Ishikawa (cell line): ENCODE measurements at regions not wholly inside any gene's neighbourhood (a gene's known extent, or its start where the extent isn't known, plus 50 kb on each side); places are given as distances from the start of the nearest gene placed in this dataset.

ENCODE experiments used
- CEBPB ChIP-seq: IDR thresholded peaks from 2 replicates; pipeline ENCODE4 v1.6.1; 2012
- CREB1 ChIP-seq: IDR thresholded peaks from 2 replicates; pipeline ENCODE4 v1.6.1; 2012; ENCODE audit warnings: low read depth
- EGR1 ChIP-seq: IDR thresholded peaks from 2 replicates; pipeline ENCODE4 v1.6.1; 2012
- EP300 ChIP-seq: IDR thresholded peaks from 2 replicates; pipeline ENCODE4 v1.6.1; 2012; ENCODE audit warnings: borderline replicate concordance
- FOXM1 ChIP-seq: IDR thresholded peaks from 2 replicates; pipeline ENCODE4 v1.6.1; 2012; ENCODE audit warnings: low read depth, borderline replicate concordance
- MAX ChIP-seq: IDR thresholded peaks from 2 replicates; pipeline ENCODE4 v1.6.1; 2012
- NFIC ChIP-seq: IDR thresholded peaks from 2 replicates; pipeline ENCODE4 v1.6.1; 2012
- RAD21 ChIP-seq: IDR thresholded peaks from 2 replicates; pipeline ENCODE4 v1.6.1; 2012; ENCODE audit warnings: low read depth
- REST ChIP-seq: IDR thresholded peaks from 2 replicates; pipeline ENCODE4 v1.6.1; 2012; ENCODE audit warnings: low read depth, mild to moderate bottlenecking
- TAF1 ChIP-seq: IDR thresholded peaks from 2 replicates; pipeline ENCODE4 v1.6.1; 2012; ENCODE audit warnings: low read depth, mild to moderate bottlenecking
- TCF12 ChIP-seq: IDR thresholded peaks from 2 replicates; pipeline ENCODE4 v1.6.1; 2012; ENCODE audit warnings: low read depth
- TEAD4 ChIP-seq: IDR thresholded peaks from 2 replicates; pipeline ENCODE4 v1.6.1; 2012
- USF1 ChIP-seq: IDR thresholded peaks from 2 replicates; pipeline ENCODE4 v1.6.1; 2012
- YY1 ChIP-seq: IDR thresholded peaks from 2 replicates; pipeline ENCODE4 v1.6.1; 2012; ENCODE audit warnings: low read depth
- ZBTB7A ChIP-seq: IDR thresholded peaks from 2 replicates; pipeline ENCODE4 v1.6.1; 2012; ENCODE audit warnings: low read depth

- TF ChIP-seq MAX (no peak), NFIC (no peak), TAF1 (no peak), YY1 (no peak), ZBTB7A (no peak), USF1 (no peak), REST (no peak), FOXM1 (no peak), EP300 (no peak), TCF12 (no peak), CEBPB (no peak), EGR1 (no peak), TEAD4 (no peak)
These were observed 167.5 kb upstream of the CWC22 start for GRCh38 chr2:180174580-180174979.

GRCh38 chr2:180169474-180169873 is 162.4 kb upstream of the CWC22 start:
- no peak for TF ChIP-seq TCF12
- TF ChIP-seq ZBTB7A: no peak
- no peak for TF ChIP-seq TEAD4
- no peak for TF ChIP-seq REST
- TF ChIP-seq EGR1: no peak

GRCh38 chr2:180161415-180161814 is 154.3 kb upstream of the CWC22 start:
- TF ChIP-seq CEBPB (no peak), YY1 (no peak), NFIC (no peak), TCF12 (no peak), TEAD4 (no peak)

- TF ChIP-seq TAF1: no peak
- TF ChIP-seq TCF12: no peak
- no peak for TF ChIP-seq CEBPB
- no peak for TF ChIP-seq RAD21
- TF ChIP-seq EGR1: no peak
- no peak for TF ChIP-seq CREB1
- TF ChIP-seq YY1: no peak
- no peak for TF ChIP-seq TEAD4
- TF ChIP-seq NFIC: no peak
- TF ChIP-seq FOXM1: no peak
- no peak for TF ChIP-seq USF1
- TF ChIP-seq EP300: no peak
These were observed 152.8 kb upstream of the CWC22 start for GRCh38 chr2:180159921-180160320.

GRCh38 chr2:180158961-180159360 is 151.9 kb upstream of the CWC22 start:
- TF ChIP-seq REST (no peak), RAD21 (no peak), ZBTB7A (no peak), TEAD4 (no peak), TCF12 (no peak), TAF1 (no peak), FOXM1 (no peak), CREB1 (no peak), EGR1 (no peak)

- TF ChIP-seq CREB1 (no peak), TCF12 (no peak), FOXM1 (no peak), EP300 (no peak), REST (no peak), USF1 (no peak), EGR1 (no peak), NFIC (no peak), MAX (no peak), TAF1 (no peak), CEBPB (no peak), RAD21 (no peak), YY1 (no peak), TEAD4 (no peak), ZBTB7A (no peak)
These were observed 149.6 kb upstream of the CWC22 start for GRCh38 chr2:180156651-180157050.
